Spleen (tissue), 11 donors: ENCODE measurements at regions not wholly inside any gene's neighbourhood (a gene's known extent, or its start where the extent isn't known, plus 50 kb on each side); places are given as distances from the start of the nearest gene placed in this dataset.
A peak's percentile ranks its signal among the peaks of the same experiment; 100 is the strongest.

Experiments used
- DNase-seq: peaks from one replicate; pipeline ENCODE4 v3.0.0-alpha.2; 2020
- H3K27ac ChIP-seq, 8 donors: fragments of 200-600 bp; sonication (generic) in 7 of 8; 1 replicate in 4 of 8; 2 replicates in 4 of 8; pipeline versions ENCODE4 v1.5.0 to v1.8.0; 2016 to 2021; ENCODE audit warnings: inconsistent platforms in 4 of 8, mild to moderate bottlenecking in 4 of 8, moderate library complexity in 1 of 8
- H3K27me3 ChIP-seq, 7 donors: fragments of 200-600 bp; sonication (generic) in 6 of 7; replicated peaks in 1 of 7; 1 replicate in 4 of 7; 2 replicates in 3 of 7; pipeline versions ENCODE4 v1.5.0 to v1.8.0; 2016 to 2021; ENCODE audit warnings: inconsistent platforms in 3 of 7, mild to moderate bottlenecking in 1 of 7
- H3K36me3 ChIP-seq, 6 donors: fragments of 200-600 bp; sonication (generic) in 5 of 6; 1 replicate in 4 of 6; 2 replicates in 2 of 6; pipeline versions ENCODE4 v1.5.0 to v1.8.0; 2016 to 2021; ENCODE audit warnings: inconsistent platforms in 2 of 6
- H3K4me1 ChIP-seq, 6 donors: fragments of 200-600 bp; sonication (generic) in 5 of 6; 1 replicate in 3 of 6; 2 replicates in 3 of 6; pipeline versions ENCODE4 v1.5.0 to v1.8.0; 2016 to 2021; ENCODE audit warnings: inconsistent platforms in 3 of 6
- H3K4me3 ChIP-seq, 8 donors: fragments of 200-600 bp; sonication (generic) in 7 of 8; 1 replicate in 4 of 8; 2 replicates in 4 of 8; pipeline versions ENCODE4 v1.5.0 to v1.8.0; 2016 to 2021; ENCODE audit warnings: inconsistent platforms in 4 of 8, mild to moderate bottlenecking in 4 of 8, moderate library complexity in 2 of 8
- H3K9me3 ChIP-seq, 8 donors: fragments of 200-600 bp; sonication (generic) in 7 of 8; 1 replicate in 4 of 8; 2 replicates in 4 of 8; pipeline versions ENCODE4 v1.5.0 to v1.8.0; 2016 to 2021; ENCODE audit warnings: inconsistent platforms in 4 of 8
- CTCF ChIP-seq, 11 experiments: fragments of 200-600 bp in 7 of 11; fragments of 450-650 bp in 4 of 11; sonication (generic) in 4 of 11; IDR thresholded peaks in 8 of 11; conservative IDR thresholded peaks in 3 of 11; 1 replicate in 7 of 11; 2 replicates in 4 of 11; pipeline versions ENCODE4 v1.4.0 to v1.8.0; 2016 to 2021; ENCODE audit warnings: antibody characterized with exemption in 11 of 11, inconsistent platforms in 4 of 11, mild to moderate bottlenecking in 1 of 11
- POLR2A ChIP-seq, 3 donors: fragments of 450-650 bp; IDR thresholded peaks; one replicate each; pipeline ENCODE4 v1.5.1; 2017; ENCODE audit warnings: antibody characterized with exemption in 3 of 3, mild to moderate bottlenecking in 1 of 3
- POLR2AphosphoS5 ChIP-seq, 3 donors: sonication (generic); formaldehyde crosslinking; IDR thresholded peaks; one replicate each; pipeline ENCODE4 v1.5.1; 2017; ENCODE audit warnings: antibody characterized with exemption in 3 of 3
- WGBS, 5 donors: extraction: QIAGEN DNeasy Blood & Tissue Kit in 3 of 5; methylation state at CpG; one replicate each; pipeline versions ENCODE4 v1.1.5 to v1.1.7; 2013 to 2018; 5-methylcytosine and 5-hydroxymethylcytosine counted together
- intact Hi-C: fragments of 100-400 bp; cut with DNase I; formaldehyde crosslinking; loops from one replicate; pipeline ENCODE4 v1.15.0; 2023; ENCODE audit warnings: low total_unique reads
- donor health status: healthy with polysubstance abuse.
- donor health status: DM: no; HTN: no; CAD: no; lungs with moderate emphysema.
- donor health status: DM: no; HTN: no; CAD: no.
- donor health status: Bipolar disorder and iron deficiency.
- donor health status: healthy.
- donor health status: DM: no; HTN: no; CAD: no.
- donor health status: DM: yes; HTN: yes; CAD: no.

- peak; percentile 65 for DNase-seq
- WGBS, 5 donors = 85 to 94% (median 90%) methylated on average over 14 to 17 of the region's 17 CpGs
- Histone ChIP-seq H3K27ac (peak overlapping the region in 5 of 8 donors; percentile 9 to 32 (median 21)), H3K9me3 (peaks cover 0 to 4% (median 0%) of the 10 kb centered on the region in 8 donors), H3K4me3 (no peak overlapping the region), H3K36me3 (peaks cover 0 to 20% (median 0%) of the 10 kb centered on the region in 6 donors), H3K27me3 (no peaks in the 10 kb centered on the region), H3K4me1 (no peaks in the 10 kb centered on the region)
- TF ChIP-seq POLR2AphosphoS5 (IDR thresholded peaks at IDR 0.05) (no peak), CTCF (IDR thresholded peaks at IDR 0.05 in 8 of 11, conservative IDR thresholded peaks at IDR 0.05 in 3 of 11) (no peak), POLR2A (IDR thresholded peaks at IDR 0.05) (no peak)
- intact Hi-C loops = no loop called here
Measured at GRCh38 chr2:10193276-10193795, 70.8 kb downstream of the RRM2 start.

- TF ChIP-seq CTCF (IDR thresholded peaks at IDR 0.05 in 8 of 11, conservative IDR thresholded peaks at IDR 0.05 in 3 of 11) (no peak), POLR2AphosphoS5 (IDR thresholded peaks at IDR 0.05) (no peak), POLR2A (IDR thresholded peaks at IDR 0.05) (no peak)
- H3K36me3 ChIP-seq = peaks cover 0 to 14% (median 0%) of the 10 kb centered on the region in 6 donors
- H3K27me3 ChIP-seq = no peaks in the 10 kb centered on the region
- peaks cover 0 to 4% (median 0%) of the 10 kb centered on the region in 8 donors for H3K9me3 ChIP-seq
- intact Hi-C loops = no loop called here
- WGBS, 5 donors = 76 to 91% (median 88%) methylated on average over 17 to 27 of the region's 27 CpGs
- DNase-seq = no peak
- H3K4me3 ChIP-seq = no peak overlapping the region
- H3K4me1 ChIP-seq = no peaks in the 10 kb centered on the region
- peak overlapping the region in 5 of 8 donors; percentile 9 to 32 (median 21) for H3K27ac ChIP-seq
Measured at GRCh38 chr2:10193851-10194820, 71.6 kb downstream of the RRM2 start.

GRCh38 chr2:10195278-10196109, 73.0 kb downstream of the RRM2 start:
- WGBS, 5 donors = 95 to 97% (median 96%) methylated on average over 27 of the region's 27 CpGs
- intact Hi-C loops = no loop called here
- peaks cover 0 to 4% (median 0%) of the 10 kb centered on the region in 8 donors for H3K9me3 ChIP-seq
- DNase-seq = no peak
- H3K36me3 ChIP-seq = peaks cover 0 to 10% (median 0%) of the 10 kb centered on the region in 6 donors
- no peak overlapping the region for H3K27ac ChIP-seq
- H3K4me3 ChIP-seq = no peak overlapping the region
- no peaks in the 10 kb centered on the region for H3K27me3 ChIP-seq
- TF ChIP-seq CTCF (IDR thresholded peaks at IDR 0.05 in 8 of 11, conservative IDR thresholded peaks at IDR 0.05 in 3 of 11) = no peak
- no peak for TF ChIP-seq POLR2AphosphoS5 (IDR thresholded peaks at IDR 0.05)
- no peak for TF ChIP-seq POLR2A (IDR thresholded peaks at IDR 0.05)
- no peaks in the 10 kb centered on the region for H3K4me1 ChIP-seq
